Fibroblast of mammary gland (primary cell): ENCODE measurements at regions not wholly inside any gene's neighbourhood (a gene's known extent, or its start where the extent isn't known, plus 50 kb on each side); places are given as distances from the start of the nearest gene placed in this dataset.

Source experiments
- DNase-seq: peaks from one replicate; pipeline ENCODE4 v3.0.0-alpha.2; 2010; ENCODE audit warnings: low read depth
- H3K4me3 ChIP-seq: 2 replicates; pipeline ENCODE4 v1.5.1; 2011; ENCODE audit warnings: low read depth, mild to moderate bottlenecking, low read length, moderate library complexity; ENCODE audit not compliant: control insufficient read depth
- TF ChIP-seq, protein P1 (sequence below): conservative IDR thresholded peaks from 2 replicates; pipeline ENCODE4 v1.5.1; 2011; ENCODE audit warnings: low read depth, low read length, inconsistent platforms; ENCODE audit not compliant: control insufficient read depth, insufficient read depth

DNA sequence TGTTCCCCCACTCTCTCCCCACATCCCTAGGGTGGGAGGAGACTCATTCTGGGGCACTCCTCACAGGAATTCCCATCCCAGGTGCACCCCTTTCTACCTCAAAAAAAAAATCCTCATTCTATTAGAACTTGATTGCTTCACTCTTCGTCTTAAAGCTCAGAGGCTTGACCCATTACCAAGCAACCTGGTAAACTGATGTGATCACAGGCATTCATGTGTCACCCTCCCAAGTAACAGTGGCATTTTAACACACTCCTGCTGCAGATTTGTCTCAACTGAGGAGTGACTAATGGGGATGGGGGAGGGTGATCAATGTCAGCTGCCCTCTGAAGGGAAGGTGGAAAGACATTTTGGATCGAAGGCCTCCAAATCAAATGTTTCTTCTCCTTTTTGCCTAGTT, 78.1 kb upstream of the PTHLH start:
- peak; percentile 32 for DNase-seq
- no peak overlapping the region for H3K4me3 ChIP-seq
- TF ChIP-seq, protein P1, sequence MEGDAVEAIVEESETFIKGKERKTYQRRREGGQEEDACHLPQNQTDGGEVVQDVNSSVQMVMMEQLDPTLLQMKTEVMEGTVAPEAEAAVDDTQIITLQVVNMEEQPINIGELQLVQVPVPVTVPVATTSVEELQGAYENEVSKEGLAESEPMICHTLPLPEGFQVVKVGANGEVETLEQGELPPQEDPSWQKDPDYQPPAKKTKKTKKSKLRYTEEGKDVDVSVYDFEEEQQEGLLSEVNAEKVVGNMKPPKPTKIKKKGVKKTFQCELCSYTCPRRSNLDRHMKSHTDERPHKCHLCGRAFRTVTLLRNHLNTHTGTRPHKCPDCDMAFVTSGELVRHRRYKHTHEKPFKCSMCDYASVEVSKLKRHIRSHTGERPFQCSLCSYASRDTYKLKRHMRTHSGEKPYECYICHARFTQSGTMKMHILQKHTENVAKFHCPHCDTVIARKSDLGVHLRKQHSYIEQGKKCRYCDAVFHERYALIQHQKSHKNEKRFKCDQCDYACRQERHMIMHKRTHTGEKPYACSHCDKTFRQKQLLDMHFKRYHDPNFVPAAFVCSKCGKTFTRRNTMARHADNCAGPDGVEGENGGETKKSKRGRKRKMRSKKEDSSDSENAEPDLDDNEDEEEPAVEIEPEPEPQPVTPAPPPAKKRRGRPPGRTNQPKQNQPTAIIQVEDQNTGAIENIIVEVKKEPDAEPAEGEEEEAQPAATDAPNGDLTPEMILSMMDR = no peak

DNA sequence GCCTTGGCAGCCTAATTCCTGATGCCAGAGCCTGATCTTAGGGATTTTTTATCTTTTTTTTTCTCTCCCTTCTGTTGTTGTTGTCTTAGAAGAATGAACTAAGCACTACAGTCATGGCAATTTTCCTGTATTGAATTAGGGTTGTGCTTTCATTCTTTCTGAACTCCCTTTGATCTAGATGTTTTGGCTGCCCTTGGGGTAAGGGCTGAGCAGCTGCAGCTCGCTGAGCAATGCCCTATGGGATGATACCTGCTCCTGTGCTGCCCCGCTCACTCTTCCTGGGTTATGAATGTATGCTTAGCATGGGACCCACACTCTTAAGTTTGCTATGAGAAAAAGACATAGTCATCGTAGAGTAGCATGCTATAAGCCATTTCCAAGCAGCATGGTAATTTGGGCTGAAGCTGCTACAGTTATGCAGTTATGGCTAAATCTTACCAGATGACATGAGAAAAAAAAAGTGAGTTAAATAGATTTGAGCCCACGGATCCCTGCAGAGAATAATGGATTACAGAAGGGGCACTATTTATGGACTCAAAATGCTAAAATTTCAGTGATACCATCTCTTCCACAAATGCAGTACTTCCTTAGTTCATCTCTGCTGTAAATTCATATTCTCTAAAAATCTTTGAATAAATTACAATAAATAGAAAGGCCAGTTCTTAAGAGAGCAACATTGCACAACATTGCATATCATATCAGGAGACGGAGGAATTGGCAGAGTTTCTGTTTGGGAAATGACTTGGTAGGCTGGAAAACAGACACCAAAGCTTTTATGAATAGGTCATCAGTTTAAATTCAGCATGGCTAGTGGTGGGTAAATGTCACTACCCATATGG, 79.2 kb upstream of the PTHLH start:
- H3K4me3 ChIP-seq = no peak overlapping the region
- TF ChIP-seq, protein P1 = no peak
- peak; percentile 77 for DNase-seq

DNA sequence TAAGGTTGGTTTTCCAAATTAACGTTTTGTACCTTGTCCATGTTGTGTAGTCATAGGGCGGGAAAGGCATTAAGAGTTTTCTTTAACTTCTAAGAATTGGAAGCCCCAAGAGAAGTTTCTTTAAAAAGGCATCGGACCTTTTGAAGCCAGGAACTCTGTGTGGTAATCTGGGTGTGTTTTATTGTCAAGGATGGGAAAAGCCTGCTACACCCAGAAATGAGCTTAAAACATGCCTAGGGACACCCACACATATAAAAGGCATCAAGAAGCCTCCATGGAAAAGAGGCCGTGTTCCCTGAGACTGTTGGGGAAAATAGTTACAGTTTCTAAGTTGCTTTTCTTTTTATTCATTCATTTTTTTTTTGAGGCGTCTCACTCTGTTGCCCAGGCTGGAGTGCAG, 81.0 kb upstream of the PTHLH start:
- DNase-seq = no peak
- TF ChIP-seq, protein P1 = no peak
- H3K4me3 ChIP-seq = no peak overlapping the region

DNA sequence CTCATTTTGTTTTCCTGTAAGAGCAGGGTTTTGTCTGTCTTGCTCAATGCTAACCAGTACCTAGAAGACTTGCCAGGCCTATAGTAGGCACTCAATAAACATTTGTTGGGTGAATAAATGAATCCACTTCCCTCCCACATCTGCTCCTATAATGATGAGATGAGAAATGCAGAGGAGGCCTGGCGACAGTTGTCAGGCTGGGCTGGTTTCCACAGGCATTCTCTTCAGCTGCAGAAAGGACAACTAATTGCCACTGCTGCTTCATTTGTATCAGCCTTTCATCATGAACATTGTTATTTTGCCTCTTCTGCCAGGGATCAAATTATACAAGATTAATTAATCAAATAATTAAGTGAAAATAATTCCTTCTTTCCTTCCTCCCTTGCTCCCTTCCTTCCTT, 82.0 kb upstream of the PTHLH start:
- DNase-seq = no peak
- TF ChIP-seq, protein P1 = no peak
- no peak overlapping the region for H3K4me3 ChIP-seq

DNA sequence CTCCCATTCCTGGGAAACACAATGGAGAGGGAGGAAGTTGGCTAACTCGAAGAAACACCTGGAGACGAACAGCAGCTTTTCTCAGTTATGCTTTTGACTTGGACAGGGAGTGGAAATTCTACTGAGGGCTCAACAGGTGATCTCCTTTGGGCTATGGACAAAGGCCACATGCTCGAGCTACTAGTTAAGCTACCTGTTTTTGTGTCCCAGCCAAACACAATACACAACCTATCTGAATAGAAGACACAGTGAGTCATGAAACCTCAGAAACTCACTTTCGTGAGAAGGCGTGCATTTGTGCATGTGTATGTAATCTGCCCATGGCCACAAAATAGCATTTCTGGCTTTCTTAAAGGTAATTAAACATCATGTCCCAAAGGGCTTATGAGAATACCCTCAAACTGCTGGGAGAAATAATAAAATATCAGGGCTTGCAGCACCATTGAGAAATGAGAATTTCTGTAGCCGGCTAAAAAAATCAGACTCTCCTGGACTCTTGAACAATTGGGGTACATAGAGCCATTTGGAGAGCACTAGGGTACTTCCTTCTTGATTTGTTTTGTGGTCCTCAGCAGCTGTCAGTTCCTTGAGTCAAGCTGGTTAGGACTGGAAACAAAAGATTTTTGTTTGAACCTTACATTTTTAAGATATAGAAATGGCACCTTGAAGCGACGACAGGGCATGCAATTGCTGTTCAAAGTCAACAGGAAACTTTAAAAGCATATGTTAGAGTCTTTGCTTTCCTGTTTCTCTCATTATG, 85.5 kb upstream of the PTHLH start:
- TF ChIP-seq, protein P1 = no peak
- no peak overlapping the region for H3K4me3 ChIP-seq
- DNase-seq = no peak

DNA sequence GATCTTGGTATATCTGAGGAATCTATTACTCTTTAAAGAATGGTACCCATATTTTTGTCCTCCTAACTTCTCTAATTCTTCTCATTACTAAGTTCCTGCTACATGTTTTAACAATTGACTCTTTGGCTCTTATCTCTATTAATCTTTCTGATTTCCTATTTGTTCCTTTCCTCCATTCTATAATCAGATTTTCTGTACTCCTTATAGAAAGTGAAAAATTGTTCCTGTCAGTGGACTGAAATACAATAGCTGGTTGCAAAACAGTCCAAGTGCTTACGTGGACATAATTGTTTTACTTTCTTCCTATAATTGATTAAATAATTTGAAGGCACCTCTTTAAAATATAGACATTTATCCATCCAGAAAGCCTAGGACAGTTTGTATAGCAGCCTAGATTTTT, 86.7 kb upstream of the PTHLH start:
- DNase-seq = no peak
- H3K4me3 ChIP-seq = no peak overlapping the region
- TF ChIP-seq, protein P1 = no peak

DNA sequence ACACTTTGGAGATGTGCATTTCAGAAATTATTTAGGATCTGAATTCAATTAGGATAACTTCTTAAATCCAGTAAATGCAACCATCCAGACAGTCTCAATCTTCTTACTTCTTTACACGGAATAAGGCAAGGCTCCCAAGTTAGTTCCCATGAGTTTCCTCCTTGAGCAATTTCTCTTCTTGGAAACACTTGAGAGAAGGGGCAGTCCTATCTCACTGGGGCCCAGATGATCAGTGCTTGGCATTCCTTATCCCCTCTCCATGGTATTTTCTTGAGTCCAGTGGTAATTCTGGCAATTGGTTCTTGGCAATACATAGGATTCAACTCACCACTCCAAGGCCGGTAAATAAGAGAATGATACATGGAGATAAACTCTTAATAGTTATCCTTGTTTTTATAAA, 87.1 kb upstream of the PTHLH start:
- H3K4me3 ChIP-seq = no peak overlapping the region
- TF ChIP-seq, protein P1 = no peak
- DNase-seq = no peak
